Hematopoietic multipotent progenitor cell treated with erythropoietin and hydrocortisone succinate and interleukin-3 and kit ligand, for 4 days (in vitro differentiated cells): ENCODE measurements at regions not wholly inside any gene's neighbourhood (a gene's known extent, or its start where the extent isn't known, plus 50 kb on each side); places are given as distances from the start of the nearest gene placed in this dataset.
A peak's percentile ranks its signal among the peaks of the same experiment; 100 is the strongest.

Experiments
- DNase-seq: peaks from one replicate; pipeline ENCODE4 v3.0.0-alpha.2; 2015

DNA sequence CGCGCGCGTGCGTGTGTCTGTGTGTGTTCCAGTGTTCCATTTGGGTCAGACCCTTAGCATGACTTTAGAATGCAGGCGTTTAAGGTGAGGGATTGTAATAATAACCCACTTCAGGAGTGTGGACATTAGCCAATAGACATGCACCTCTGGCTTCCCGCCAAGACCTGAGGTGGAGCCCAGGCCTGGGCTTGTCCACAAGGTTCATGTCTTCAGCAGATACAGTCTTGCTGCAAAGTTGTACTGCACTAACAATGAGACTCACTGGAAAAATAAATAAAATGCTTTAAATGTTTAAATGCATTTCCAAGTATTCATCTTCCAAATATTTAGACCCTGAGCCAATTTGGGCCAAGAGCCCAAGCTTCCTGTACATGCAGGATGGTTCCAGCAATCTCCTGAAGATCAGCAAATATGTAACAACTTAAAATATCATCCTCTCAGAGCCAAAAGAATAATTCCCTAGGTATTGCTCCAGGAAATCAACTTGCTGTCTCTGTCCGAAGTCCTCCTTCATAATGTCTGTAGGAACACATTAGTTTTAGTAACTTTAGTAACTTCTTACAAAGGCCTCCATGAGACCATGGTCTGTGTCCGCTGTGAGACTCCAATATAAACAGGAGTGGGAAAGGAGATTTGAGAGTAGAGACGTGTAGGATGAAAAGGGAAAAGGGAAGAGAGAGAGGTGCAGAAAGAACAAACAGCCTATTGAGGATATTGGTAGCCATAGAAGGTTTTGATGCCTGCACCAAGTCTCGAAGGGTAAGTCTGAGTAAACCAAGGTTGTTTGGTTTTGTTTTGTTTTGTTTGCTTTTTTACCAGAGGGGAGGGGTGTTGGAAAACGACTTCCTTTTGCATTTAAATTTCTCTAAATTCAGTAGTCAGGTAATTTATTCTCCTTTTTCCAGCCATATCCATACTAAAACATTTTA lies 98.5 kb upstream of the KLF3 start:
- peak; percentile 37 for DNase-seq

GRCh38 chr4:38566806-38567398 lies 97.1 kb upstream of the KLF3 start:
- no peak for DNase-seq

DNA sequence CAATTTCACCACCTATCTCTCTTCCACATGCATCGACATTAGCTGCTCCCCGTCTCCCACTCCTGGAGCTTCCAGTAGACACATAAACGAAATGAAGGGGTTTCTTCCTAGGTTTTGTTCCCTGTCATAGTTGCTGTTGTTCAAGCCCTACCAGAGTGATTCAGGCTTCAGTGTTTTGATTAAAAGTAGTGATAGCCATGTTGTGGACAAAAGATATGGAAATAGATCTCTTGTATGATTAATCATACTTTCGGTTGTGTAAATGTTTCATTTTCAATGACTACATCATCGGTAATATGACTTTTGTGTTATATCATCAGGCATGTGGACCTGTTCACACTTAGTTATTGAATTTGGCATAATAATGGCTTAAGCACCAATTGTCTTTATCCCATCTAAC lies 96.5 kb upstream of the KLF3 start:
- DNase-seq, result no peak

- DNase-seq, result peak; percentile 12
Measured at GRCh38 chr4:38568768-38569167, 95.2 kb upstream of the KLF3 start.

DNA sequence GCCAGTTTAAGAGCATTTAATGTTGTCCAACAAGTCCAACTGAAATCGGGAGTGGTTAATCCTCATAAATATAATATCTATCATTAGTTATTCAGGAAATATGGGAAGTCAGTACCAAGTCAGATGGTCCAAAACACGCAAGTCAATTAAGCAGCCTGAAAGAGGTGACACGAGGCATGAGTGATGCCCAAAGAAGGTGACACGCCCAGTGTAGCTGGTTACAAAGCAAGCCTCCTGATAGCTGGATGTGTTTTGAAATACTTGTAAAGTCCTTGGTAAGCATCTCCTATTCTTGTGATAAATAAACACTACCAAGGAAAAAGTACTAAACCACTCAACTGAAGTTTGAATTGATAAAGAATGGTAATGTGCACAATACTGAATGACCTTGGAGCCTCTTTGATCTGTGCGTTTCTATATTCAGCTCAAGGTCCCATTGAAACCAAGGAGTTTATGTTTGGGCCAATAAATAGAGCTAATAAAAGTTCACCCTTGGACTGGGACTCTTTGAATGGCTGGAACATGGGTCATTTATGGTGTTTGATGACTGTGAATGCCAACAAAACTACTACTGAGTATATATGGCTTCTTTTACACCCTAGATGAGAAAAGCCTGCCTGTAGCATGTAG lies 93.2 kb upstream of the KLF3 start:
- DNase-seq, result no peak

- no peak for DNase-seq
Measured at GRCh38 chr4:38572793-38573192, 91.2 kb upstream of the KLF3 start.

DNA sequence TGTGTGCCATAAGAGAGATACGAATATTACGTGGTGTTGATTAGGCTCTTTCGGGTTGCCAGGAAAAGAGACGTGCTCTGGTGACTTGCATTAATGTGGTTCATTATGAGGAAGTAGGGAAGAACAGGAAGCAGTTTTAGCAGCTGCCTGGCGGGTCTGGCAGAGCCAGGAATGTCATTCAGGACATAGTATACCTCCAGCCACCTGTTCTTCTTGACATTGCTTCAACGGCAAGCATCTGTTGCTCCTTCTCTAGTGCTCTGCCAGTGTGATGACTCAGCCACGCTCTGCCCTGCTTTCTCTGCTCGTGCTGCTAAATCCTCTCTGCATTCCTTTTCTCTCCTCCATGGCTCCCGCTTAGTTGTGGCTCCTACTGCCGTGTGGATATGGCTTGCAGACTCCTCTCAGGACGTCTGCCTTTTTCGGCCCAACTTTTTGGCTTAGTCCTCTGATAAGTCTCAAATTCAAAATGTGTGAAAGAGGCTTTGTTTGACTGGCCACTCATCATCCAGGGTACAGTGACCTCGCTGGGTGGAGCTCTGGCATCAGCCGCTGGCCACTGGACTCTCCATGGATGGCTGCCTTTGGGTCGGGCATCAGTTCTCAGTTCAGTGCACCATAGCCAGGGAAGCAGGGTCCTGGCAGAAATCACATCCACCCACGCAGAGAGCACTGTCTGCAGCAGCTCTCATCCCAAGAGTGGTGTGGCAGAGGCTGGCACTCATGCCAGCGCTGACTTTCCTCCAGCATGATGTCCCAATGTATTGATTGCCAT lies 89.3 kb upstream of the KLF3 start:
- peak; percentile 53 for DNase-seq

DNA sequence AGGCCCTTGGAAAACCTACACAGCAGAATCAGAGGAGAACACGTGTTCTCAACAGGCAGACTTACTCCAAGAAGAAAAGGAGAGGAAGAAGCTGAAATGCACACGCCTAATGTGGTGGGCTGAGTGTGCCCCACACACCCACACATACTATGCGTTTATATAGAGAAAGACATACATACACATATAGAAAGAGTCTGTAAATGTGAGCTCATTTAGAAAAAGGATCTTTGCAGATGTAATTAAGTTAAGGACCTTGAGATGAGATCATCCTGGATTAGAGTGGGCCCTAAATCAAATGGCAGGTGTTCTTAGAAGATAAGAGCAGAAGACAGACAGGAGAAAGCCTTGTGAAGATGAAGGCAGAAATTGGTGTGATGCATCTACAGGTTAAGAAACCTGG lies 87.2 kb upstream of the KLF3 start:
- no peak for DNase-seq

GRCh38 chr4:38577462-38577861 lies 86.5 kb upstream of the KLF3 start:
- DNase-seq, result no peak

GRCh38 chr4:38581426-38582106 lies 82.4 kb upstream of the KLF3 start:
- DNase-seq, result no peak

DNA sequence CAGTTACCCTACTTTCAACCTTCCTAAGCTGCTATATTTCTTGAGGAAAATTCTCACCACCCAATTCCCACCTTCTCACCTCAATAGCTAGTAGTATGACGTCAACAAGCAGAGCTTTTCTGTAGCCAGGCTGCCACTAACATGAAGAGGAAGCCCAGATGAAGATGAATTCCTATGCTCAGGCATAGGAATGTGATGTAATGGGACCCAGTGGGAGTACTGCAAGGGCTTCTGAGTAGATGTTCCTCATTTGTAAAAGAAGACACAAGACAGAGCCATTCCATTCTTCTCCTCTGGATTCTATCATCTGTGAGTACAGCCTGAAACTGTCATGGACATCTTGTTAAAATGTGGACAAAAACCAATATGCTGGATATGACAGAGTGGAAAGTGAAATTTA lies 81.6 kb upstream of the KLF3 start:
- DNase-seq, result no peak

DNA sequence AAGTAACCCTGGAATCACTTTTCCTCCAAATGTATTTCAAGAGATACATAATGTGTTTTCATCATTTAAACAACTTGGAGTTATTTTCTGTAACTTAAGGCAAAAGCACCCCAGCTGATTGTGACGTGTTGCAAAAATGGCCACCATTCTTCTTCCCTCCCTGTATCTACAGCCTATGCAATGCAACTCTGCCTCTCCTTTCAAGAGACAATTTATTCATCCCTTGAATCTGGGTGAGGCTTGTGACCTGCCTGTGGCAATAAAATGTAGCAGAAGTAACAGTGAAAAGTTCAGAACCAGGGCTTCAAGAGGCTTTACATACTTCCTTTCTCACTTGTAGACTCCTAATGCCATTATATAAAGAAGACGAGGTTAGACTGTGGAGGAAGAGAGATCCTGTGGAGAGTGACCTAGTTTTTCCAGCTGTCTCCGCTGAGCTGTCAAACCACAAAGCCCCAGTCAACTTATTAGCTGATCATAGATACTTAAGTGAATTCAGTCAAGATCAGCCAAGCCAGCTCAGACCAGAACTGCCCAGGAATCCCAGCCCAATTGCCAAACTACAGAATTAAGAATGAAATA lies 81.0 kb upstream of the KLF3 start:
- peak; percentile 16 for DNase-seq

DNA sequence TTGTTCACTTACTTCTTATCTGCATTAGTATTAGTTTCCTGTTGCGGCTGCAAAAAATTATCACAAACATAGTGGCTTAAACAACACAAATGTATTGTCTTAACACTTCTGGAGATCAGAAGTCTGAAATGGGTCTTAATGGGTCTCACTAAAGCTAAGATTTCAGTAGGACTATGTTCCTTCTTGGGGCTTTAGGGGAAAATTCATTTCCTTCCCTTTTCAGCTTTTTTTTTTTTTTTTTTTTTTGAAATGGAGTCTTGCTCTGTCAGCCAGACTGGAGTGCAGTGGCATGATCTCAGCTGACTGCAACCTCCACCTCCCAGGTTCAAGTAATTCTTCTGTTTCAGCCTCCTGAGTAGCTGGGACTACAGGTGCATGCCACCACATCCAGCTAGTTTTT lies 78.1 kb upstream of the KLF3 start:
- no peak for DNase-seq

DNA sequence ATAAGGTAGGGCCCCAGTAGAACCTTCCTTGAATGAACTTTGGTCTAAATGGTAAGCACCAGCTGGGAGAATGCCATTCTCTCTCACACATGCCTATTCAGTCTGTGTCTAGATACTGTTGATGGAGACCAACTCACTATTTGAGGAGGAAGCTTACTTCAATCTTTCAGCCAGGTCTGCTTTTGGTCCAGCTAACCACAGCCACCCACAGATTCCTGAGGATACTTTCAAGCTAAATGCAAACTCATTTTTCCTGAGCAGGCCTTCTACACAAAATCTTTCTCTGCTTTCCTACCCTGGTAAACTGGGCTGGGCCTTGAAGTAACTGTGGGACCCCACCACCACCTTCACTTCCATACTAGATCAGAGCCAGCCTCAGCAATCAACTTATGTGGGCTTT lies 76.9 kb upstream of the KLF3 start:
- DNase-seq, result no peak

GRCh38 chr4:38590046-38590445 lies 74.0 kb upstream of the KLF3 start:
- no peak for DNase-seq

DNA sequence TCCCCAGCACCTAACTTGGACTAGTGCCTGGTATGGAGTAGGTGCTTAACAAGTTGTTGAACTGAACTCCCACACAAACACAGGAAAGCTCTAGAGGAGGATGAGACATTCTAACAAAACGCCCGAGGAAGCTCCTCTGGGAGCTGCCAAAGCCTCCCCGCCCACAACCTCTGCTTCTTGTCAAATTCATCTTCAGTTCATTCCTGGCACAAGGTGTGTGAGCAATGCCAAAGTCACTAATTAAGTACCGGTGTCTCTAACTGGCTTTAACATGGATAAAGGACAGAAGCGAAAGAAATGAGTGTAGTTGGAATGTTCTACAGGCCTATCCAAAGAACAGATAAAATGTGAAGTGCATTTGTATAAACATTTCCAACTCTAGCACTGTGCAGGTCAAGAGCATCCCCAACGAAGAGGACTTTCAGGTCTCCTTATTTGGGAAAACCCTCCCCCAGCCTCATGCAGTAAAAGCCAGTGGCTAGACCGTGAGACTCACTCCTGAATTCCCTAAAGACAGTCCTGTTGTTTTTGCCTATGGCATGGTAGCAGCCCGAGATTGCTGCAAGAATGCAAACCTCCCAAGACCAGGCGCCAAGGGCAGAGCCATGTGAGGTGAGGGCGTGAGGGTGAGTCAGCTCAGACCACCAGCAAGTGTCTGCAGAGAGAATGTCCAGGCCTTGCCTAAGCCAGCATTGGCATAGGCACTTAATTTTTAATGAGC lies 72.2 kb upstream of the KLF3 start:
- DNase-seq, result no peak

- no peak for DNase-seq
Measured at GRCh38 chr4:38598489-38598888, 65.5 kb upstream of the KLF3 start.

GRCh38 chr4:38600575-38600974 lies 63.4 kb upstream of the KLF3 start:
- DNase-seq, result peak; percentile 35

GRCh38 chr4:38601244-38601915 lies 62.6 kb upstream of the KLF3 start:
- peak; percentile 44 for DNase-seq

DNA sequence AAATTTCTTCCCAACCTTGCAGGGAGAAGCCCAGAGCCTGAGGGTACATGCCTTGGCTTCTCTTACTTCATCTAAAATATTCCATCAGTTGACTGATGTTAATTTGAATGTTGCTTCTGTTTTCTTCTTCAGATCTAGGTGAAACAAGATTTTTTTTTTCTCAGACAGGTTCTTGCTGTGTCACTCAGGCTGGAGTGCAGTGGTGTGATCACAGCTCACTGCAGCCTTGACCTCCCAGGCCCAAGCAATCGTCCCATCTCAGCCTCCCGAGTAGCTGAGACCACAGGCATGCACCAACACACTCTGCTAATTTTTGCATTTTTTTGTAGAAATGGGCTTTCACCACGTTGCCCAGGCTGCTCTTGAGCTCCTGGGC lies 62.1 kb upstream of the KLF3 start:
- DNase-seq, result no peak

GRCh38 chr4:38603652-38604051 lies 60.3 kb upstream of the KLF3 start:
- no peak for DNase-seq
